Nephron (organoid): ENCODE measurements at regions not wholly inside any gene's neighbourhood (a gene's known extent, or its start where the extent isn't known, plus 50 kb on each side); places are given as distances from the start of the nearest gene placed in this dataset.

ENCODE experiments used
- H3K27ac Mint-ChIP-seq, 3 experiments: 2 replicates each; pipeline ENCODE4 v1.8.0; 2020; ENCODE audit warnings: mixed read lengths in 3 of 3, mild to moderate bottlenecking in 2 of 3, moderate library complexity in 1 of 3
- H3K27me3 Mint-ChIP-seq: 2 replicates; pipeline ENCODE4 v1.8.0; 2021; ENCODE audit warnings: low read depth, mild to moderate bottlenecking, moderate library complexity, mixed read lengths
- H3K36me3 Mint-ChIP-seq: 2 replicates; pipeline ENCODE4 v1.8.0; 2020; ENCODE audit warnings: low read depth, mixed read lengths
- H3K4me1 Mint-ChIP-seq: 2 replicates; pipeline ENCODE4 v1.8.0; 2020; ENCODE audit warnings: mixed read lengths
- H3K4me3 Mint-ChIP-seq, 3 experiments: 2 replicates each; pipeline ENCODE4 v1.8.0; 2020; ENCODE audit warnings: mild to moderate bottlenecking in 3 of 3, mixed read lengths in 3 of 3, moderate library complexity in 2 of 3
- H3K9me3 Mint-ChIP-seq: 2 replicates; pipeline ENCODE4 v1.8.0; 2020; ENCODE audit warnings: mixed read lengths
- CTCF ChIP-seq, 3 experiments: fragments of 200-600 bp; sonication (generic); IDR thresholded peaks; one replicate each; pipeline ENCODE4 v1.5.0; 2021; ENCODE audit warnings: antibody characterized with exemption in 3 of 3; ENCODE audit not compliant: unreplicated experiment in 3 of 3

- Mint-ChIP-seq H3K27me3 (peaks cover 3% of the 10 kb centered on the region), H3K9me3 (no peaks in the 10 kb centered on the region), H3K27ac (no peak overlapping the region), H3K4me1 (peaks cover 11% of the 10 kb centered on the region), H3K4me3 (no peak overlapping the region), H3K36me3 (no peaks in the 10 kb centered on the region)
- no peak for TF ChIP-seq CTCF (IDR thresholded peaks at IDR 0.05; ENCODE audit: unreplicated experiment in 3 of 3)
Observed at GRCh38 chr21:39012326-39013230, 170.7 kb downstream of the PSMG1 start.

GRCh38 chr21:39011911-39012310, 171.3 kb downstream of the PSMG1 start:
- Mint-ChIP-seq H3K27ac (no peak overlapping the region), H3K27me3 (peaks cover under 1% of the 10 kb centered on the region), H3K9me3 (no peaks in the 10 kb centered on the region), H3K4me1 (peaks cover 16% of the 10 kb centered on the region), H3K4me3 (no peak overlapping the region), H3K36me3 (no peaks in the 10 kb centered on the region)
- no peak for TF ChIP-seq CTCF (IDR thresholded peaks at IDR 0.05; ENCODE audit: unreplicated experiment in 3 of 3)

DNA sequence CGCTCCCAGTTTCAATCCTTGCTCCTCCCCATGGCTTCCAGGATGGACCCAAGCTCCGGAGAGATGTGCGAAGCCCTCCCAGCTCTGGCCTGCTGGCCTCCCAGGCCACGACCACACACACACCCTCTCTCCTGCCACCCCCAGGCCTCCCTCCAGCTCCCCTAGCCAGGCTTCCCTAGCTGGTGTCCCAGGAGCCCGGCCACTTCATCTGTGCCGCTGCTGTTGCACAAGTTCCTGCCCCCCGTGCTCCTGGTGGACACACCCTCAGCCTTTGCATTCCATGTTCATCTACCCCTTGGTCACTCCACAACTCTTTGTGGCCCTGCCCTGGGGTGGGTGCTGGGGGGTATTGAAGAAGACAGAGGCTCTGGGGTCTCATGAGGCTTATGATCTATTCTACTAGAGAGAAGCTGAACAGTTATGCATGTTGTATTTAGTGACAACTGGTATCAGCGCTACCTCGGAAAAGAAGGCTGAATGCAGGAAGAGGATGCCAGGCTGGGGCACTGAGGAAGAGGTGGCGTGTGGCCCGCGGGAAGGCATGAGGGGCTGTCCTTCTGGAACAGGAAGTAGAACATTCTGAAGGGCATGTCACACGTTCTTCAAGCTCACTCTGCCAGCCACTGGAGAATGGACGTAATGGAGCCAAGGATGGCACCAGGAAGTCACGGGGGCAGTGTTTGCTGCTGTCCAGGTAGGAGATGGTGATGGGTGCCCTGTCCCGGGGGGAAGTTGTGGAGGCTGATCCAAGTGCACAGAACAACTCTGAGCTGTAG, 172.4 kb downstream of the PSMG1 start:
- Mint-ChIP-seq H3K36me3 (no peaks in the 10 kb centered on the region), H3K27ac (no peak overlapping the region), H3K27me3 (no peaks in the 10 kb centered on the region), H3K9me3 (no peaks in the 10 kb centered on the region), H3K4me1 (peaks cover 27% of the 10 kb centered on the region), H3K4me3 (no peak overlapping the region)
- TF ChIP-seq CTCF (IDR thresholded peaks at IDR 0.05; ENCODE audit: unreplicated experiment in 3 of 3), result no peak

- Mint-ChIP-seq H3K27me3 (no peaks in the 10 kb centered on the region), H3K4me3 (no peak overlapping the region), H3K4me1 (peaks cover 39% of the 10 kb centered on the region), H3K27ac (no peak overlapping the region), H3K36me3 (no peaks in the 10 kb centered on the region), H3K9me3 (no peaks in the 10 kb centered on the region)
- no peak for TF ChIP-seq CTCF (IDR thresholded peaks at IDR 0.05; ENCODE audit: unreplicated experiment in 3 of 3)
Observed at GRCh38 chr21:39009587-39010225, 173.5 kb downstream of the PSMG1 start.

DNA sequence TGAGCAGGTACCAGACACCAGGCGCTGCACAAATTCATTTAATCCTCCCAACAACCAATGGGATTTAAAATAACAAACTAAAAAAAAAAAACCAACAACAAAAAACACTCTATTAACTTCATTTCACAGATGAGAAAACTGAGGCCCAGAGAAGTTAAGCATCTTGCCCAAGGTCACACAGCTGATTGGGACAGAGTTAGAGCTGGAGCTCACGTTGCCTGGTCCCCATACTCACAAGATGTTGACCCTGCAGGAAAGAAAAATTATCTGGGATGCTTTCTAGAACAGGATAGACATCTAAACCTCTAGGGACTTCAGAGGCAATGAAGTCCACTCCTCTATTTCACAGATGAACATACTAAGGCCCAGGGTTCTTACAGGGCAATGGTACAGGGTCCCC, 175.3 kb downstream of the PSMG1 start:
- peak overlapping the region; percentile 84 to 96 (median 91) for H3K27ac Mint-ChIP-seq
- H3K4me3 Mint-ChIP-seq, result no peak overlapping the region
- H3K36me3 Mint-ChIP-seq, result no peaks in the 10 kb centered on the region
- TF ChIP-seq CTCF (IDR thresholded peaks at IDR 0.05; ENCODE audit: unreplicated experiment in 3 of 3), result no peak
- H3K4me1 Mint-ChIP-seq, result peaks cover 54% of the 10 kb centered on the region
- no peaks in the 10 kb centered on the region for H3K9me3 Mint-ChIP-seq
- no peaks in the 10 kb centered on the region for H3K27me3 Mint-ChIP-seq
